ENCODE measurements at regions not wholly inside any gene's neighbourhood (a gene's known extent, or its start where the extent isn't known, plus 50 kb on each side); places are given as distances from the start of the nearest gene placed in this dataset.

DNA sequence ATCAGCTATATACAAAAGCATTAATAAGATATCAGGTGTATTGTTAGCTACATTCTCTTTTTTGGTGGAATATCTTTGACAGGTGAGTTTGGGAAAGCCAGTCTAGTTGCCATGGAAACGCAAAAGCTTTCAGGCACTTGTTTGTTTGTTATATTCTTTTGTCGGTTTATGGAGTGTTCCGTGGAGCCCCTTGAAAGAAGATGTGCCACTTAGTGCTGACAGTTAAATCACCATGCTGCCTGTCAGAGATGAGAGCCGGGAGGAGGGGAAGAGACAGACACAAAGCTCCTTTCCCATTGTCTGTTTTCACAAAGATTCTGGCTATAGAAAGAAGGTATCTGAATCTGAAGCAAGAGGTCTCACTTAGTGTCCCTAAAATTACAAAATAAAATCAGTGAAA, 170.8 kb downstream of the SNAPC1 start:
- no peaks in the 10 kb centered on the region for H3K36me3 Mint-ChIP-seq (ENCODE audit: insufficient read depth)
- no peaks in the 10 kb centered on the region for H3K4me1 Mint-ChIP-seq
- ATAC-seq (replicated peaks; ENCODE audit: extremely low read depth, poor library complexity, severe bottlenecking) = no peak
- H3K27ac Mint-ChIP-seq (ENCODE audit: low read depth) = no peak overlapping the region
- DNase-seq (ENCODE audit: low spot score in 2 of 2) = no peak
- no peak overlapping the region for H3K4me3 Mint-ChIP-seq
- no peaks in the 10 kb centered on the region for H3K9me3 Mint-ChIP-seq
- peaks cover 20% of the 10 kb centered on the region for H3K27me3 Mint-ChIP-seq

DNA sequence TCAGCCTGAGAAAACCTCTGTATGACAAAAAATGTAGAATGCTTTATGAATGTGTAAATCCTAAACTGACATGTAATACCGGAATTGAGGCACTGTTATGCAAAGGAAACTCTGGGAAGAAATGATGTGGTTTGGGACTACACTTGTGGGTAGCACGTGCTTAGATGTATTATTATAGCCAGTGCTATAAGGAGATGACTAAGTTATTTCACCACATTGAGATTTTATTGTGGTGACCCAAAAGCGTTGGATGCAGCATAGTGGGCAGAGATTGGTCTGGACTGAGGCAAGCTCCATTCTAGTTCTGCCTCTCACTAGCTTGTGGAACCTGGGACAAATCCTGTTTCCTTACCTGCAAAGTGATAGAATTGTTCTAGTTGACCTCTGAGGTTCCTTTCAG, 172.2 kb downstream of the SNAPC1 start:
- no peak for DNase-seq (ENCODE audit: low spot score in 2 of 2)
- Mint-ChIP-seq H3K36me3 (ENCODE audit: insufficient read depth) (no peaks in the 10 kb centered on the region), H3K27me3 (peaks cover 31% of the 10 kb centered on the region), H3K27ac (ENCODE audit: low read depth) (no peak overlapping the region), H3K4me3 (no peak overlapping the region), H3K4me1 (no peaks in the 10 kb centered on the region), H3K9me3 (no peaks in the 10 kb centered on the region)
- no peak for ATAC-seq (replicated peaks; ENCODE audit: extremely low read depth, poor library complexity, severe bottlenecking)

DNA sequence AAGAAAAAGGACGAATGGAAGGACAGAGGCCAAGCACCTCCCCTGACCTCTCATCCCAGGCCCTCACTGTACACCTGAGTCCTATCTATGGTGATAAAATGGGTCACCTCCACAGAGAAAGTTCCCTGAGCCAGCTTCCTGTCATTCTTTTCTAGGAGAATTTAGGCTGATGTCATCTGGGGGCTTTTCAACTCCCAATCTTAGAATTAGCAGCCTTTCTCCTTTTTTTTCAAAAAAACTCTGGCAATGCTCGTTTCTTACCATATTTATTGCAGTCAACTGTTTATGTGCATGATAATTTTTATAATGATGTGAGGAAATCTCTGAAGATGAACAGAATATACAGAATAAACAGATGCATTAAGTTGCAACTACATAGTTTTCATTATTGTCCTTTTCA, 177.6 kb downstream of the SNAPC1 start:
- ATAC-seq (replicated peaks; ENCODE audit: extremely low read depth, poor library complexity, severe bottlenecking) (no peak), DNase-seq (ENCODE audit: low spot score in 2 of 2) (no peak)
- no peaks in the 10 kb centered on the region for H3K4me1 Mint-ChIP-seq
- H3K9me3 Mint-ChIP-seq = no peaks in the 10 kb centered on the region
- no peak overlapping the region for H3K4me3 Mint-ChIP-seq
- H3K36me3 Mint-ChIP-seq (ENCODE audit: insufficient read depth) = no peaks in the 10 kb centered on the region
- H3K27ac Mint-ChIP-seq (ENCODE audit: low read depth) = no peak overlapping the region
- peaks cover 73% of the 10 kb centered on the region for H3K27me3 Mint-ChIP-seq

DNA sequence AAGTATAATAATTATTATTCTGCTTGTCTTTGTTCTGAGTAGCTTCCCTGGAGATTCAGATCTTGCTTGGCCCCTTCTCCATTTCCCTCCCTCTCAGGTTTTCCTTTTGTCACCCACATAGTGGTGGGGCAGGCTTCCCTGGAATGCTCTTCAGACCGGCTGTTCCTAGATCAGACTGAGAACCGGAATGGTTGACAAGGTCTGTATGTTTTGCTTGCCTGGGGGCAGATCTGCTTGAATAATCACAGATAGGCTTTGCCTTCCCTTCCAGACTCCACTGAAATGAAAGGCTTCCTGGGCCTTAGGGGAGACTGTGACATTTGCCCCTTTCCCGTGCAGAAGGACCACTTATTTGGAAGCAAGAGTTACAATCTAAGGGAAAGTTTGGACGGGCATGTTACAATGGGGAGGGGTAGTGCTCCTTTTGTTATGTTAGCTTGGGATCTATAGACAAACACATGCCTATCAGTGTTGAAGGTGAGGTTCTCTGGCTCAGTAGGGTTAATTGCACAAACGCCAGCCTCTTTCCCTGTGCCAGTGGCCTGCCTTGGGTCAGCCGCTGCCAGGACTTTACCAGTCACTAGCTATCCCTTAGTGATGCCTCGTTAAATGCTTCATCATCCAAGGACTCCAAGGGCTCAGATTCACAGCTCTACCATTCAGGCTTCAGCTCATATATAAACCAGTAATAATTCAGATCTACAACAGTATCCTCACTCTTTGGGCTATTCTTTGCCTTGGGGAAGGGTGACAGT, 178.6 kb downstream of the SNAPC1 start:
- Mint-ChIP-seq H3K27ac (ENCODE audit: low read depth) (no peak overlapping the region), H3K36me3 (ENCODE audit: insufficient read depth) (no peaks in the 10 kb centered on the region), H3K27me3 (peaks cover 73% of the 10 kb centered on the region), H3K4me3 (no peak overlapping the region), H3K4me1 (no peaks in the 10 kb centered on the region), H3K9me3 (no peaks in the 10 kb centered on the region)
- DNase-seq (ENCODE audit: low spot score in 2 of 2) = no peak
- ATAC-seq (replicated peaks; ENCODE audit: extremely low read depth, poor library complexity, severe bottlenecking) = no peak

DNA sequence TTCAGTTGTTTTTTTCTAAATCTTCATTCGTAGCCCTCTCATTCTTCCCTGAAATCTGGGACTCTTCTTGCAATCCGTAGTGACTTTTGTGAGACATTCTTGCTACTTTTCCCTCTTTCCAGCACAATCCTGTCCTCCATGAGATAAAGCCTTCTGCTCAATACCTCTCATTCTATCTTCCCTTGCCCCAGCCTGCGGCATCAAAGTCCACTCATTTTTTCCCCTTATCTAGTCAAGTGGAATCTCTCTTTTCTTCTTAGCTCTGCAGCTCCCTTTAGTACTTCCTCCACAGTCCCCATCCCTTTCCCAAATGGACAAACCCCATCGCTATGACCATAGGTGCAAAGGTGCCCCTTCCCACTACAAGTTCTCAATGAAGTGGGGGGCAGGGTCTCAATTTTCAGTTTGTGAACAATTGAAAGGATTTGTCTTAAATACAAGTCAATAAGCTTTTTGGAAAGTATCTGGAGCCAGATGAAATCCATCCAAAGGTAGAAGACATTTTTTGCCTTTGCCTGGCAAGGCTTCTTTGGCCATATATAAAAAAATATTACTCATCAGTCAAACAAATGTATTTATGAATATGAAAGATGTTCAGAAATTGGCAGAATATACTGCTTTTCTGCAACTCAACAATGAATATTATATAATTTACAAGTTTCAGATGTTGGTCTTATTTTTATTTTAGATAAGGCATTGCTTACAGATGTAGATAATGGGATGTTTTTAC, 179.4 kb downstream of the SNAPC1 start:
- Mint-ChIP-seq H3K27ac (ENCODE audit: low read depth) (no peak overlapping the region), H3K4me1 (no peaks in the 10 kb centered on the region), H3K27me3 (peaks cover 67% of the 10 kb centered on the region), H3K9me3 (no peaks in the 10 kb centered on the region), H3K36me3 (ENCODE audit: insufficient read depth) (no peaks in the 10 kb centered on the region), H3K4me3 (no peak overlapping the region)
- ATAC-seq (replicated peaks; ENCODE audit: extremely low read depth, poor library complexity, severe bottlenecking) (no peak), DNase-seq (ENCODE audit: low spot score in 2 of 2) (no peak)

DNA sequence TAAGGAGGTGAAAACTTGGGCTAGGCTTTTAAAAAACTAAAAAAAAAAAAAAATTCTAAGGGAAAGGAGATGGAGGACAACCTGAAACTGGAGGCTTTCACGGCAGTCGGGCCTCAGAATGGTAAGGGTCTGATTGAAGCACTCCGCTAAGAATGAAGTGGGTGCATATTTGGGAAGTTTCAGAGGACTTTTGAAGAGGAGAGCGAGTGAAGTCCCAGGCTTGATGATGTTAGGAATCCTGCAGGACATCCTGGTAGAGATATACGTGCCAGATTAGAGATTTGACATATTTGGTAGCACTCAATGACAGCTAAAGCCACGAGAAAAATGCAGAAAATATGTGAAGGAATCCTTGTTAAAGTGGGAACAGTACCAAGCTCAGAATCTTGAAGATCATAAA, 186.2 kb downstream of the SNAPC1 start:
- no peak overlapping the region for H3K27ac Mint-ChIP-seq (ENCODE audit: low read depth)

DNA sequence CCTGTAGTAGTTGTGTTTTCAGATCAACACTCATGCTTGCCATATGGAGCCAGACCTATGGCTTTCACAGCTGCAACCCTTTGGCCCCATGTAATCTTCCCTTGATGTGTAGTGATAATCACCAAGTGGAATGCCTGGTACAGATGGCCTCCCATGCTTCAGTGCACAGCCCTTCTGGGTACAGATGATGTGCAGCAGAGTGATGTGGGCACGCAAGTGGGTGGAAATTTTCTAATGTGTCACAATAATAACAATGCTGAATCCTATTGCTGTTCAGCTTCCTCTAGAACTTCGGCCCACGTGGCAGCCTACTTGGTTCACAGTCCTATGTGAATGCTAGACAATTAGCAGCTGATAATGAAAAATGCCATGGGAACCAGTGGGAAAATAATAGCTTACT, 188.1 kb downstream of the SNAPC1 start:
- Mint-ChIP-seq H3K27ac (ENCODE audit: low read depth) (no peak overlapping the region), H3K36me3 (ENCODE audit: insufficient read depth) (peaks cover 2% of the 10 kb centered on the region), H3K4me1 (no peaks in the 10 kb centered on the region), H3K9me3 (no peaks in the 10 kb centered on the region), H3K4me3 (no peak overlapping the region), H3K27me3 (no peaks in the 10 kb centered on the region)
- ATAC-seq (replicated peaks; ENCODE audit: extremely low read depth, poor library complexity, severe bottlenecking) (no peak), DNase-seq (ENCODE audit: low spot score in 2 of 2) (no peak)

More for the DNA sequence above, 186.2 kb downstream of the SNAPC1 start:
- Mint-ChIP-seq H3K27me3 (peaks cover 3% of the 10 kb centered on the region), H3K4me1 (no peaks in the 10 kb centered on the region), H3K4me3 (no peak overlapping the region), H3K9me3 (no peaks in the 10 kb centered on the region), H3K36me3 (ENCODE audit: insufficient read depth) (peaks cover 2% of the 10 kb centered on the region)
- DNase-seq (ENCODE audit: low spot score in 2 of 2) (no peak), ATAC-seq (replicated peaks; ENCODE audit: extremely low read depth, poor library complexity, severe bottlenecking) (no peak)

DNA sequence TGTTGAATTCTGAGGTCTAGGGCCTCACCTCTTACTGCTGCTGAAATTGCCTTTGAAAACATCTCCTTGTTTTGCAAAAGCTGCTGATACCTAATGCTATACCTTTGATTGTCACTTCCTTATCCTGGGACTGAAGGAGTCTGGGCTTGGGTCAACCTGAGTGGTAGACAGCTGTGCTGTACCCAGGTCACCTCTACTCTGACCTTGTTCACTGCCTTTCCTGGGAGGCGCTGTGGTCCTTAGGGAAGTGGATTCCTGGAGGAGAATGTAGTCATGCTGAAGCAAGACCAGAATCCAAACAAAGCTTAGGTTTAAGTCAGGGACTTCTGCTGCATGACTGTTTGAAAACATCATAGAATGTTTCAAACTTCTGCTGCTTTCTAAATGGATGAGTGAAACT, 191.4 kb downstream of the SNAPC1 start:
- no peaks in the 10 kb centered on the region for H3K36me3 Mint-ChIP-seq (ENCODE audit: insufficient read depth)
- H3K27me3 Mint-ChIP-seq = peaks cover 13% of the 10 kb centered on the region
- DNase-seq (ENCODE audit: low spot score in 2 of 2) (no peak), ATAC-seq (replicated peaks; ENCODE audit: extremely low read depth, poor library complexity, severe bottlenecking) (no peak)
- no peak overlapping the region for H3K27ac Mint-ChIP-seq (ENCODE audit: low read depth)
- H3K4me1 Mint-ChIP-seq = no peaks in the 10 kb centered on the region
- peaks cover 9% of the 10 kb centered on the region for H3K9me3 Mint-ChIP-seq
- no peak overlapping the region for H3K4me3 Mint-ChIP-seq

DNA sequence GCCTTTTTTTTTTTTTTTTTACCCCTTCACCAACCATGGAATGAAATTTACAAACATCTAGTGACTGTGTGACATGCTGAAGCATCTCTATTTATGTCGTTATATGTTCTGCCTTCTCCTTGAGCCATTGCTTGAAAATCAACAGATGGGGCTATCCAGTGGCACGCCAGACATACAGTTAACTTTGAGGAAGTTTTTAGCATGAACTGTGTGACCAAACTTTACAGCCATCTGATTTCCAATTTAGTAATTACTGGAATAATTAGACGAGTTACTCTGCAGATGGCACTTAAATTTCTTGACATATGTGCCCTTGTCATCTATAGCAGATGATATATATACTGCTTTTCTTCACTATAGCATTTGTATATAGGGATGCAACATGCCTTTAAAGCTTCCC, 192.1 kb downstream of the SNAPC1 start:
- Mint-ChIP-seq H3K27ac (ENCODE audit: low read depth) (no peak overlapping the region), H3K36me3 (ENCODE audit: insufficient read depth) (no peaks in the 10 kb centered on the region), H3K9me3 (peaks cover 9% of the 10 kb centered on the region), H3K4me3 (no peak overlapping the region), H3K4me1 (no peaks in the 10 kb centered on the region), H3K27me3 (peaks cover 20% of the 10 kb centered on the region)
- ATAC-seq (replicated peaks; ENCODE audit: extremely low read depth, poor library complexity, severe bottlenecking) (no peak), DNase-seq (ENCODE audit: low spot score in 2 of 2) (no peak)

DNA sequence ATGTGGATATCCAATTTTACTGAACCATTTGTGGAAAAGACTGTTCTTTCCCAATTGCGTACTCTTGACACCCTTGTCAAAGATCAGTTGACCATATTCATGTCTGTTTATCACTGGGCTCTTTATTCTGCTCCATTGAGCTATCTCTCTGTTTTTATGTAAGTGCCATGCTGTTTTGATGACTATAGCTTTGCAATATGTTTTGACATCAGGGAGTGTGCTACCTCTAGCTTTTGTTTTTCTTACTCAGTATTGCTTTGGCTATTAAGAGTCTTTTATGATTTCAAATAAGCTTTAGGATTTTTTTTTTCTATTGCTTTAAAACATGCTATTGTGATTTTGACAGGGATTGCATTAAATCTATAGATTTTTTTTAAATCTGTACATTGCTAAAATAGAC, 194.3 kb downstream of the SNAPC1 start:
- peaks cover 9% of the 10 kb centered on the region for H3K9me3 Mint-ChIP-seq
- no peaks in the 10 kb centered on the region for H3K4me1 Mint-ChIP-seq
- DNase-seq (ENCODE audit: low spot score in 2 of 2) (no peak), ATAC-seq (replicated peaks; ENCODE audit: extremely low read depth, poor library complexity, severe bottlenecking) (no peak)
- peaks cover 39% of the 10 kb centered on the region for H3K27me3 Mint-ChIP-seq
- no peak overlapping the region for H3K4me3 Mint-ChIP-seq
- no peak overlapping the region for H3K27ac Mint-ChIP-seq (ENCODE audit: low read depth)
- no peaks in the 10 kb centered on the region for H3K36me3 Mint-ChIP-seq (ENCODE audit: insufficient read depth)

DNA sequence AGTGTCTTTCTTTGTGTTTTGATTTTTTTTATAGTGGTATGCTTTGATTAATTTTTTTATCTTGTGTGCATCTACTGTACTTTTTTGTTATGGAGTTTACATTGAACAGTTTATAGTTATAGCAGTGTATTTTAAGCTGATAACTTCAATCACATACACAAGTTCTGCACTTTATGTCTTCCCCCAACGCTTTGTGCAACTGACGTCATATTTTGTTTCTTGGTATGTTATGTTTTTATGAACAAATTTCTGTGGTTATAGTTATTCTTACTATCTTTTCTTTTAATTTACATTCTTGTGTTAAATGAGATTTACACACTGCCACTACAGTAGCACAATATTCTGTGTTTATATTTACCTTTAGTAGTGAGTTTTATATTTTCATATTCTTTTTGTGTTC, 197.1 kb downstream of the SNAPC1 start:
- no peak for DNase-seq (ENCODE audit: low spot score in 2 of 2)
- Mint-ChIP-seq H3K27me3 (peaks cover 57% of the 10 kb centered on the region), H3K27ac (ENCODE audit: low read depth) (no peak overlapping the region), H3K4me1 (no peaks in the 10 kb centered on the region), H3K9me3 (peaks cover 9% of the 10 kb centered on the region), H3K36me3 (ENCODE audit: insufficient read depth) (no peaks in the 10 kb centered on the region), H3K4me3 (no peak overlapping the region)
- ATAC-seq (replicated peaks; ENCODE audit: extremely low read depth, poor library complexity, severe bottlenecking) = no peak

DNA sequence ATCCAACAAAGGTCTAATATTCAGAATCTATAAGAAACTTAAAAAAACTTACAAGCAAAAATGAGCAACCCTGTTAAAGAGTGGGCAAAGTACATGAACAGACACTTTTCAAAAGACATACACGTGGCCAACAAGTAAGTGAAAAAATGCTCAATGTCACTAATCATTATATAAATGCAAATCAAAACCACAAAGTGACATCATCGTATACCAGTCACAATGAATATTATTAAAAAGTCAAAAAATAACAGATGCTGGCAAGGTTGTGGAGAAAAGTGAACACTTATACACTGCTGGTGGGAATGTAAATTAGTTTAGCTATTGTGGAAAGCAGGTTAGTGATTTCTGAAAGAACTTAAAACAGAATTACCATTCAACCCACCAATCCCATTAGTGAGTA, 199.1 kb downstream of the SNAPC1 start:
- peaks cover 4% of the 10 kb centered on the region for H3K9me3 Mint-ChIP-seq
- DNase-seq (ENCODE audit: low spot score in 2 of 2) (no peak), ATAC-seq (replicated peaks; ENCODE audit: extremely low read depth, poor library complexity, severe bottlenecking) (no peak)
- H3K4me3 Mint-ChIP-seq = no peak overlapping the region
- no peaks in the 10 kb centered on the region for H3K36me3 Mint-ChIP-seq (ENCODE audit: insufficient read depth)
- H3K4me1 Mint-ChIP-seq = no peaks in the 10 kb centered on the region
- H3K27me3 Mint-ChIP-seq = peaks cover 66% of the 10 kb centered on the region
- no peak overlapping the region for H3K27ac Mint-ChIP-seq (ENCODE audit: low read depth)

DNA sequence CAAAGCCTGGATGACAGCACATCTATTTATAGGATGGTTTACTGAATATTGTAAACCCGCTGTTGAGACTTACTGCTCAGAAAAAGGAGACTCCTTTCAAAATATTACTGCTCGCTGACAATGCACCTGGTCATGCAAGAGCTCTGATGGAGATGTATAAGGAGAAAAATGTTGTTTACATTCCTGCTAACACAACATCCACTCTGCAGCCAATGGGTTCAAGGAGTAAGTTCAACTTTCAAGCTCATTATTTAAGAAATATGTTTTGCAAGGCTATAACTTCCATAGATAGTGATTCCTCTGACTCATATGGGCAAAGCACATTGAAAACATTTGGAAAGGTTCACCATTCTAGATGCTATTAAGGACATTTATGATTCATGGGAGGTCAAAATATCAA, 201.7 kb downstream of the SNAPC1 start:
- H3K27me3 Mint-ChIP-seq = peaks cover 50% of the 10 kb centered on the region
- no peaks in the 10 kb centered on the region for H3K36me3 Mint-ChIP-seq (ENCODE audit: insufficient read depth)
- no peak overlapping the region for H3K27ac Mint-ChIP-seq (ENCODE audit: low read depth)
- no peaks in the 10 kb centered on the region for H3K9me3 Mint-ChIP-seq
- H3K4me3 Mint-ChIP-seq = no peak overlapping the region
- H3K4me1 Mint-ChIP-seq = no peaks in the 10 kb centered on the region
- ATAC-seq (replicated peaks; ENCODE audit: extremely low read depth, poor library complexity, severe bottlenecking) = no peak
- DNase-seq (ENCODE audit: low spot score in 2 of 2) = no peak

Data from central memory CD8-positive, alpha-beta T cell (primary cell).